ENCODE measurements at regions not wholly inside any gene's neighbourhood (a gene's known extent, or its start where the extent isn't known, plus 50 kb on each side); places are given as distances from the start of the nearest gene placed in this dataset.

GRCh38 chr13:68028701-68029100 lies 798.6 kb upstream of the PCDH9 start:
- TF ChIP-seq POLR2AphosphoS5 (IDR thresholded peaks at IDR 0.05) (no peak), POLR2A (IDR thresholded peaks at IDR 0.05) (no peak), CTCF (IDR thresholded peaks at IDR 0.05 in 8 of 11, conservative IDR thresholded peaks at IDR 0.05 in 3 of 11) (no peak)

All from spleen (tissue), 7 donors.